HFF-Myc (cell line): ENCODE measurements at regions not wholly inside any gene's neighbourhood (a gene's known extent, or its start where the extent isn't known, plus 50 kb on each side); places are given as distances from the start of the nearest gene placed in this dataset.

Experiments used
- DNase-seq: peaks from one replicate; pipeline ENCODE4 v3.0.0-alpha.2; 2011; ENCODE audit warnings: low read depth; ENCODE audit errors: extremely low read depth
- H3K4me3 ChIP-seq: replicated peaks from 2 replicates; pipeline ENCODE4 v1.5.1; 2011; ENCODE audit warnings: low read depth, mild to moderate bottlenecking, control low read depth, low read length
- TF ChIP-seq, protein P1 (sequence below): IDR thresholded peaks from 2 replicates; pipeline ENCODE4 v1.5.1; 2012; ENCODE audit warnings: mild to moderate bottlenecking, low read depth, low read length, control low read depth; ENCODE audit errors: missing control alignments

DNA sequence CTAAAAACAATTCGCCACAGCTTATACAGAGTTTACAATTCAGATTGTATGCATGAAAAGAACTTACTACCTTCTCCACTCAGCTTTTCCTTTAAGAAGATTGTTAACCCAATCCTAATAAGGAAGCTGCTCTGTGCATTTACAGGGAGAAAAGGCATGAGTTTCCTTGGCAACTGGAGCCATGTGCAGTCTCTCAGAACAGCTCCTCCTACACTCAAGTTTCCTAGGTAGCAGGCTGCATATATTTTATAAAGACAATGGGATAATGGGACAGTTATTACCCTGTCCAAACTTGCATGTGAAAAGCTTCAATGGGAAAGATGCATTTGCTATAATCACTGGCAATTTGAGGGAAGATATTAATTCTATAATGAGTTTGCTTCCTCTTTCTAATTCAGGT is 125.5 kb upstream of the TRPC4 start:
- TF ChIP-seq, protein P1, sequence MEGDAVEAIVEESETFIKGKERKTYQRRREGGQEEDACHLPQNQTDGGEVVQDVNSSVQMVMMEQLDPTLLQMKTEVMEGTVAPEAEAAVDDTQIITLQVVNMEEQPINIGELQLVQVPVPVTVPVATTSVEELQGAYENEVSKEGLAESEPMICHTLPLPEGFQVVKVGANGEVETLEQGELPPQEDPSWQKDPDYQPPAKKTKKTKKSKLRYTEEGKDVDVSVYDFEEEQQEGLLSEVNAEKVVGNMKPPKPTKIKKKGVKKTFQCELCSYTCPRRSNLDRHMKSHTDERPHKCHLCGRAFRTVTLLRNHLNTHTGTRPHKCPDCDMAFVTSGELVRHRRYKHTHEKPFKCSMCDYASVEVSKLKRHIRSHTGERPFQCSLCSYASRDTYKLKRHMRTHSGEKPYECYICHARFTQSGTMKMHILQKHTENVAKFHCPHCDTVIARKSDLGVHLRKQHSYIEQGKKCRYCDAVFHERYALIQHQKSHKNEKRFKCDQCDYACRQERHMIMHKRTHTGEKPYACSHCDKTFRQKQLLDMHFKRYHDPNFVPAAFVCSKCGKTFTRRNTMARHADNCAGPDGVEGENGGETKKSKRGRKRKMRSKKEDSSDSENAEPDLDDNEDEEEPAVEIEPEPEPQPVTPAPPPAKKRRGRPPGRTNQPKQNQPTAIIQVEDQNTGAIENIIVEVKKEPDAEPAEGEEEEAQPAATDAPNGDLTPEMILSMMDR = no peak
- H3K4me3 ChIP-seq = no peak overlapping the region
- peak; percentile 5 for DNase-seq

DNA sequence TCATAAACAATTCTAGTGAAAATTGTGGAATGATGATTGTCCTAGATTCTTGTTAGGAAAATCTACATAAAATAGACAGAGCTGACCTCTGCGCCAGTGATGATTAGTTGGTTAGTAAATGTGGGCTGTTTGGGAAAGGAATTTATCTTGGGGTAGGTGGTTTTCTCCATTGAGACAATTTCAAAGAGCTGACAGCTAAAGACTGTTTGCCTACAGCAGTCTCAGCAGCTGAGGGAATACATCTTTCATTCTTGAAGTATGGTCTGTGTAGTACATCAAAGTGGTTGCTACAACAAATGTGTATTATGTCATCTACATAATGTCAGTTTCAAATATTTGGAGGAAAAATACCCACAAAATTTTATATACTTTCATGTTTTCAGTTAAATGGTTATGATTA is 117.2 kb upstream of the TRPC4 start:
- no peak overlapping the region for H3K4me3 ChIP-seq
- TF ChIP-seq, protein P1 = no peak
- no peak for DNase-seq

DNA sequence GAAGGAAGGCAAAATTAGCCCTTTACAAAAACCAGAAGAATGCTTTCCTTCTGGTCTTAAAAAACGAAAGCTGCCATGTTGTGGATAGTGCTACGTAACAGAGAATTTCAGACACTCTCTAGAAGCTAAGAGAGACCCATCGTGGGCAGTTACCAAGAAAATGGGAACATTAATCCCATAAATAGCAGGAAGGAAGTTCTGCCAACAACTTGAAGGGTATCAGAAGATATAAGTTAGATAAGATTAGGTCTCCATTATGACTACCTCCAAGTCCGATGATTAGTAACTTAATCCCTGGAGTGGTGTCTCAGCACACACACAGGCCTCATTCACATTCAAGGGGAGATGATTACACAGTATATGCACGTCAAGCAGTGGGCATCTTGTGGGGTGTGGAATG is 115.7 kb upstream of the TRPC4 start:
- no peak overlapping the region for H3K4me3 ChIP-seq
- TF ChIP-seq, protein P1 = no peak
- DNase-seq = no peak

GRCh38 chr13:37984357-37984756 is 114.8 kb upstream of the TRPC4 start:
- no peak for DNase-seq
- TF ChIP-seq, protein P1 = peak; percentile 15

DNA sequence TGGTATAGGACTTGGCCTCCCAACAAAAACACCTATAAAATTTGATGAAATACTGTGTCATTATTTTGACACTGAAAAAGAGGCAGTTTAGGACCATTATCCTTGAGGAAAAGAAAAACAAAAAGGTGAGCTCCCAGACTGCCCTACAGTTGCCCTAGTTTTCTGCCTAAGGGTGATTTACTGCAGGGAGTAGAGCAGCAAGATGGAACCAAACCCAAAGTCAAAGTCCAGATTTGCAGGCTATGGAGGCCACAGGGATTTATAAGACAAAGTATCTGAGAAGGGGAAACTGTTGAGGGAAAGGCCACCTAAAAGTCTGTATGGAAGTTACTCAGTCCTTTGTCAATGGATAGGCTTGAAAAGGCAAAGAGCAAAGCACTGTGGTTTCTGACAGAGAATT is 112.4 kb upstream of the TRPC4 start:
- H3K4me3 ChIP-seq = no peak overlapping the region
- DNase-seq = no peak
- TF ChIP-seq, protein P1 = no peak

More at GRCh38 chr13:37984357-37984756, 114.8 kb upstream of the TRPC4 start:
- no peak overlapping the region for H3K4me3 ChIP-seq

GRCh38 chr13:37978680-37979079 is 109.1 kb upstream of the TRPC4 start:
- DNase-seq = no peak
- H3K4me3 ChIP-seq = no peak overlapping the region
- TF ChIP-seq, protein P1 = no peak

GRCh38 chr13:37968555-37968954 is 99.0 kb upstream of the TRPC4 start:
- TF ChIP-seq, protein P1 = no peak
- DNase-seq = no peak
- H3K4me3 ChIP-seq = no peak overlapping the region
